Neural progenitor cell (in vitro differentiated cells): ENCODE measurements at regions not wholly inside any gene's neighbourhood (a gene's known extent, or its start where the extent isn't known, plus 50 kb on each side); places are given as distances from the start of the nearest gene placed in this dataset.

Experiments used
- CTCF ChIP-seq: fragments of 200-600 bp; sonication (generic); IDR thresholded peaks from 2 replicates; pipeline ENCODE4 v1.5.1; 2017; ENCODE audit warnings: antibody characterized with exemption, mild to moderate bottlenecking
- EZH2 ChIP-seq: fragments of 200-600 bp; sonication (generic); IDR thresholded peaks from 2 replicates; pipeline ENCODE4 v1.6.1; 2017; ENCODE audit warnings: antibody characterized with exemption, mild to moderate bottlenecking, moderate library complexity
- EZH2phosphoT487 ChIP-seq: fragments of 200-600 bp; sonication (generic); IDR thresholded peaks from 2 replicates; pipeline ENCODE4 v1.6.1; 2017; ENCODE audit warnings: antibody characterized with exemption

GRCh38 chr6:100202417-100203194 lies 208.6 kb upstream of the MCHR2 start:
- no peak for TF ChIP-seq EZH2
- no peak for TF ChIP-seq CTCF
- TF ChIP-seq EZH2phosphoT487 = no peak
